Psoas muscle (tissue), 7 donors: ENCODE measurements at regions not wholly inside any gene's neighbourhood (a gene's known extent, or its start where the extent isn't known, plus 50 kb on each side); places are given as distances from the start of the nearest gene placed in this dataset.
A peak's percentile ranks its signal among the peaks of the same experiment; 100 is the strongest.

Experiments
- ATAC-seq, 4 donors: fragments of 200-7000 bp; cut with Tn5 transposase; one replicate each; pipeline ENCODE4 v1.9.1; 2020; ENCODE audit warnings: moderate library complexity in 3 of 4, mild to moderate bottlenecking in 2 of 4
- DNase-seq, 2 donors: peaks; one replicate each; pipeline ENCODE4 v3.0.0-alpha.2; 2020
- H3K27ac ChIP-seq: fragments of 200-600 bp; one replicate; pipeline ENCODE4 v1.8.0; 2022
- H3K27me3 ChIP-seq, 3 donors: fragments of 200-600 bp in 1 of 3; one replicate each; pipeline versions ENCODE4 v1.6.1 to v1.8.0; 2013 to 2022; ENCODE audit warnings: low read length in 2 of 3, mild to moderate bottlenecking in 2 of 3, moderate library complexity in 1 of 3; ENCODE audit not compliant: insufficient read depth in 3 of 3
- H3K36me3 ChIP-seq, 2 donors: fragments of 200-600 bp in 1 of 2; one replicate each; pipeline versions ENCODE4 v1.6.1 to v1.8.0; 2013 to 2022; ENCODE audit warnings: low read depth in 1 of 2, mild to moderate bottlenecking in 1 of 2, moderate library complexity in 1 of 2; ENCODE audit not compliant: insufficient read depth in 1 of 2
- H3K4me1 ChIP-seq: fragments of 200-600 bp; one replicate; pipeline ENCODE4 v1.8.0; 2022
- H3K4me3 ChIP-seq: fragments of 200-600 bp; one replicate; pipeline ENCODE4 v1.8.0; 2022; ENCODE audit warnings: mild to moderate bottlenecking
- H3K9me3 ChIP-seq: fragments of 200-600 bp; one replicate; pipeline ENCODE4 v1.8.0; 2022
- CTCF ChIP-seq: fragments of 200-600 bp; IDR thresholded peaks from one replicate; pipeline ENCODE4 v1.8.0; 2022; ENCODE audit warnings: antibody characterized with exemption
- WGBS, 3 donors: extraction: QIAGEN DNeasy Blood & Tissue Kit; methylation state at CpG; one replicate each; pipeline versions ENCODE4 v1.1.6 to v1.1.7; 2013; 5-methylcytosine and 5-hydroxymethylcytosine counted together
- intact Hi-C, 2 donors: fragments of 100-400 bp; cut with DNase I; formaldehyde crosslinking; loops; one replicate each; pipeline versions ENCODE4 v1.11.0 to v1.14.2; 2022
- donor health status: healthy with polysubstance abuse.
- donor health status: DM: no; HTN: no; CAD: no; lungs with moderate emphysema.
- donor health status: Bipolar disorder and iron deficiency.
- donor health status: healthy.
- donor health status: DM: yes; HTN: yes; CAD: no.
- donor health status: DM: no; HTN: no; CAD: no.
- donor health status: DM: yes; HTN: yes; CAD: no.

DNA sequence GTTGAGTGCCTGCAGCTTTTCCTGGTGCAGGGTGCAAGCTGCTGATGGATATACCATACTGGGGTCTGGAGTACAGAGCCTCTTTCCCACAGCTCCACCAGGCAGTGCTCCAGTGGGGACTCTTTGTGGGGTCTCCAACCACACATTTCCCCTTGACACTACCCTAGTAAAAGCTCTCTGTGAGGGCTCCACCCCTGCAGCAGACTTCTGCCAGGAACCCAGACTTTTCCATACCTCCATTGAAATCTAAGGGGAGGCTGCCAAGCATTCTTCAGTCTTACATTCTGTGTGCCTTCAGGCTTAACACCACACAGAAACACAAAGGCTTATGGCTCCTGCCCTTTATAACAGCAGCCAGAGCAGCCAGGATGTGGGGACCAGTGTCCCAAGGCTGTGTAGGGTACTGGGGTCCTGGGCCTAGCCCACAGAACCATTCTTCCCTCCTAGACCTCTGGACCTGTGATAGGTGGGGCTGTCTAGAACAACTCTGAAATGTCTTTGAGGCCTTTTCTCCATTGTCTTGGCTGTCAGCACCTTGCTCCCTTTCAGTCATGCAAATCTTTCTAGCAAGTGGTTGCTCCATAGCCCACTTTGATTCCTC is 65.7 kb downstream of the TBXT start:
- intact Hi-C loops = loop anchor here (5.0 to 10.0 kb wide), 2 partner anchors 210 to 667 kb away; no protein-coding TSS in a partner anchor
- Histone ChIP-seq H3K27me3 (peaks cover 0 to 4% (median 0%) of the 10 kb centered on the region in 3 donors), H3K4me1 (no peaks in the 10 kb centered on the region)

DNA sequence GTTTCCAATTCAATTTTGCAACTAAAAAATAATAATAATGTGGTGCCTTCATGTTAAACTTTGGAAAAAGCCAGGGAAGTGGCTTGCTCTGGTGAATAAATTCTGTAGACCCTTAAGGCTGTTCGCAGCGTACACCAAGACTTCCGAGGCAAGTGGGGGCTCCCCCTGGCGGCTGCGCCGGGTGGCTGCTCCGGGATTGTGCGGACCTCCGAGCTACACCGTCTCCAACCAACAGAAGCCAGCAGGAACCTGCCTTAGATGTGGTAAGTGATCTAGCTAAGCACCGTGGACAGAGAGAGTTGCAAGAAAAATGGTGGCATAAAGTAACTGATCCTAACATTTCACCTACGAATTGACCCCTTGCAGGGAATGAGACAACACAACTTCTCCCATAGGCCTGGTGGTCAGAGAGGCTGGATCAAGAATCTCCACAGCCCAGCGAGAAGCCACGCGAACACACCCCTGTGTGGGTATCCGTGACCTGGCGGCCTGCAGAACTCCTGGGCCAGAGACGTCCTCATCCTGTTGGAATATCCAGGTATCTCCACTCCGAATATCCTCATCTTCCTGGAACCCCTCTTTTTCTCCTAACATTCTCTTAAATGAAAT is 69.6 kb downstream of the TBXT start:
- ATAC-seq = peak in 3 of 4 donors; percentile 61 to 68 (median 67)
- H3K4me3 ChIP-seq = peak overlapping the region; percentile 41
- peaks cover 0 to 2% of the 10 kb centered on the region in 2 donors for H3K36me3 ChIP-seq
- intact Hi-C loops = loop anchor here in 1 of 2 donors (2.0 kb wide), 1 partner anchor 213 kb away; no protein-coding TSS in a partner anchor
- H3K27ac ChIP-seq = no peak overlapping the region
- H3K9me3 ChIP-seq = peaks cover 8% of the 10 kb centered on the region
- peak; percentile 65 for TF ChIP-seq CTCF
- DNase-seq = peak; percentile 62 to 67
- H3K27me3 ChIP-seq = peaks cover 0 to 4% (median 0%) of the 10 kb centered on the region in 3 donors
- 35 to 36% (median 35%) methylated on average over 19 of the region's 19 CpGs for WGBS, 3 donors
- H3K4me1 ChIP-seq = no peaks in the 10 kb centered on the region

More for the DNA sequence above, 65.7 kb downstream of the TBXT start:
- Histone ChIP-seq H3K27ac (no peak overlapping the region), H3K9me3 (peaks cover 3% of the 10 kb centered on the region), H3K4me3 (no peak overlapping the region), H3K36me3 (peaks cover 0 to 2% of the 10 kb centered on the region in 2 donors)
- DNase-seq = no peak
- no peak for ATAC-seq
- TF ChIP-seq CTCF = no peak

DNA sequence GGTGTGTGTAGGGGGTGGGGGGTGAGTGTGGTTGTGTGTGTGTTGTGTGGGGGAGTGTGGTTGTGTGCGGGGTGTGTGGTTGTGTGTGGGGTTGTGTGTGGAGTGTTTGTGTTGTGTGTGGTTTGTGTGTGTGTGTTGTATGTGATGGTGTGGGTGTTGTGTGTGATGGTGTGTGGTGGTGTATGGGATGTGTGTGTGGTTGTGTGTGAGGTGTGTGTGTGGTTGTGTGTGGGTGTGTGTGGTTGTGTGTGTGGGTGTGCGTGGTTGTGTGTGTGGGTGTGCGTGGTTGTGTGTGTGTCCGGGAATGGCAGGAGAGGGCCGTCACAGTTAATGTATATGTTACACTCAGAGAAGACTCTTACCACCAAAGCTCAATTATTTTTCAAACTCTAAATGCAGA is 79.8 kb downstream of the TBXT start:
- Histone ChIP-seq H3K36me3 (no peaks in the 10 kb centered on the region), H3K27me3 (no peaks in the 10 kb centered on the region), H3K4me1 (no peaks in the 10 kb centered on the region), H3K4me3 (no peak overlapping the region), H3K9me3 (no peaks in the 10 kb centered on the region), H3K27ac (no peak overlapping the region)
- DNase-seq = no peak
- 86 to 98% (median 86%) methylated on average over 5 of the region's 5 CpGs for WGBS, 3 donors
- intact Hi-C loops = no loop called here
- TF ChIP-seq CTCF = no peak
- no peak for ATAC-seq

GRCh38 chr6:166087246-166087645 is 80.4 kb downstream of the TBXT start:
- DNase-seq = no peak
- Histone ChIP-seq H3K36me3 (no peaks in the 10 kb centered on the region), H3K4me1 (no peaks in the 10 kb centered on the region), H3K27me3 (no peaks in the 10 kb centered on the region), H3K9me3 (no peaks in the 10 kb centered on the region), H3K4me3 (no peak overlapping the region), H3K27ac (no peak overlapping the region)
- 87 to 91% (median 91%) methylated on average over 7 of the region's 7 CpGs for WGBS, 3 donors
- intact Hi-C loops = no loop called here
- no peak for ATAC-seq
- TF ChIP-seq CTCF = no peak
